ENCODE measurements at regions not wholly inside any gene's neighbourhood (a gene's known extent, or its start where the extent isn't known, plus 50 kb on each side); places are given as distances from the start of the nearest gene placed in this dataset.

- H3K4me1 ChIP-seq (replicated peaks in 1 of 2; ENCODE audit: control insufficient read depth in 2 of 2, insufficient read depth in 2 of 2, low read length in 2 of 2) = peaks cover 0 to 11% of the 10 kb centered on the region in 2 experiments; a peak in 2 of 5 replicates
- H3K27ac ChIP-seq (ENCODE audit: extremely low read depth, low read depth, low read length) = no peak overlapping the region
- in situ Hi-C loops (cut with MboI) (no loop called here), intact Hi-C loops (cut with micrococcal nuclease) (no loop called here)
- ATAC-seq (no peak), DNase-seq (ENCODE audit: extremely low read depth in 1 of 4, low spot score in 3 of 4) (no peak), FAIRE-seq (no peak)
- H3K9me1 ChIP-seq (ENCODE audit: control insufficient read depth, insufficient read depth, low read length) = no peaks in the 10 kb centered on the region
- peaks cover 10 to 26% of the 10 kb centered on the region in 2 experiments; a peak in 4 of 5 replicates for H3K27me3 ChIP-seq (ENCODE audit: control insufficient read depth in 2 of 2, insufficient read depth in 2 of 2, low read length in 2 of 2)
- H3K9ac ChIP-seq (ENCODE audit: insufficient read depth in 1 of 2, low read depth in 2 of 2, low read length in 2 of 2) = no peak overlapping the region
- H3K79me2 ChIP-seq (ENCODE audit: control insufficient read depth, insufficient read depth, low read length) = no peaks in the 10 kb centered on the region
- H3K36me3 ChIP-seq (ENCODE audit: control insufficient read depth, insufficient read depth, low read length) = no peaks in the 10 kb centered on the region
- no peak overlapping the region for H3K4me3 ChIP-seq
- BruUV-seq (replicated peaks) = no TSS peak
- no peak overlapping the region for H2AFZ ChIP-seq (ENCODE audit: low read depth, low read length)
- CTCF ChIA-PET (ENCODE audit: low intra/inter-chr PET ratio) = no interaction called here
- no peak for TF ChIP-seq SRSF7 (optimal IDR thresholded peaks at IDR 0.05; ENCODE audit: low read depth, low read length)
- TF ChIP-seq FIP1L1 (IDR thresholded peaks at IDR 0.05; ENCODE audit: low read depth, low read length, poor library complexity, severe bottlenecking) = no peak
- no peak for TF ChIP-seq RB1 (IDR thresholded peaks at IDR 0.05; ENCODE audit: low read depth)
- no peak for TF ChIP-seq AFF4 (CRISPR knock-in tag; IDR thresholded peaks at IDR 0.05)
- no peak for TF ChIP-seq ARNT (IDR thresholded peaks at IDR 0.05)
- TF ChIP-seq GTF2A2 (tag; IDR thresholded peaks at IDR 0.05) = no peak
- H4K20me1 ChIP-seq (replicated peaks; ENCODE audit: control insufficient read depth, insufficient read depth, low read length) = no peaks in the 10 kb centered on the region
- WGBS (ENCODE audit: insufficient coverage, low coverage, missing lambda C conversion rate) = 21% methylated on average over 22 of the region's 39 CpGs
- no peaks in the 10 kb centered on the region for H3K9me3 ChIP-seq (replicated peaks; ENCODE audit: control insufficient read depth, insufficient read depth, low read depth, low read length)
- no peak overlapping the region for H3K4me2 ChIP-seq (ENCODE audit: insufficient read depth, low read length)
- POLR2A ChIA-PET = no interaction called here
These were observed 108.1 kb upstream of the STOX2 start for GRCh38 chr4:183797011-183797444.
